ENCODE measurements at regions not wholly inside any gene's neighbourhood (a gene's known extent, or its start where the extent isn't known, plus 50 kb on each side); places are given as distances from the start of the nearest gene placed in this dataset.

DNA sequence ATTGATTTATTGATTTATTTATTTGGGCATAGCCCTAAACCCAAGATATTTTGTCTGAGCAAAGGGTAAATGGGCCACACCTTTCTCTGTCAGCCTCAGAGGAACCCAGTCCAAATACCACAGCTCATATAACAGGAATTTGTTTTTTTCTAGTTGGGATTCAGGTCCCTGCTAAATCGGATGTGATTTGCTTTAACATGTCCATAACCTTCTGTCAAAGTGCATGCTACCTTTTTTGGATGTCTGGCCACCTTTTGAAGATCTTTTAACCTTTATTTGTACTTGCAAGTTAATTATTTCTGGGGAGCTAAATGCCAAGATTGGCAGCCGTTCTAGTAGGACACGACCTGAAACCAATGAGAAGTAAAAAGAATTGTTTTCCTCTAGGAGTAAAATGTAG lies 303.2 kb upstream of the UBE2E3 start:
- DNase-seq (ENCODE audit: low spot score): no peak
- intact Hi-C loops (cut with DNase I): no loop called here

DNA sequence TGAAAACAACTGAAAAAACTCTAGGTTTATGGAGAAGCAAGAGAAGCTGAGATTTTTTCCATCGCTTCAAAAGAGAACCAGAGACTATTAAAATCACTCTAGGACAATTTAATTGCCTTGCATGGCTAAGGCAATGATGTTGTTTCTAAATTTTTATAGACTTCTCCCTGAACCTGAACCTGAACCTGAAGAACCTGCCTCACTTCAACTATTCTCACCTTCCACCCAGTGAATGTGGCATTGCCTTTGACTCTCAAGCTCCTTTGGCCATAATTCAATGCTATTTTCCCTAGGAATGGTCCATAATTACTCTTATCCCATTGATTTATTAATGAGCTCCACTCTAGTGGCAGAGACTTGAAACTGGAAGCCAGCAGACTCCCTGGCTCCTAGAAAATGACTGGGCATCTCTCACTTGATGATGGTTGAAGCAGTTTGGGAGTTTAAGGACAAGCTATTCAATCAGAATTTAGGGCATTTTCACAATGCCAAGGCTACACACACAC lies 303.8 kb upstream of the UBE2E3 start:
- DNase-seq (ENCODE audit: low spot score): no peak
- intact Hi-C loops (cut with DNase I): no loop called here

- intact Hi-C loops (cut with DNase I): no loop called here
- no peak for DNase-seq (ENCODE audit: low spot score)
Measured at GRCh38 chr2:180675170-180675569, 305.2 kb upstream of the UBE2E3 start.

- DNase-seq (ENCODE audit: low spot score): no peak
- intact Hi-C loops (cut with DNase I): no loop called here
Measured at GRCh38 chr2:180672377-180672776, 308.0 kb upstream of the UBE2E3 start.

DNA sequence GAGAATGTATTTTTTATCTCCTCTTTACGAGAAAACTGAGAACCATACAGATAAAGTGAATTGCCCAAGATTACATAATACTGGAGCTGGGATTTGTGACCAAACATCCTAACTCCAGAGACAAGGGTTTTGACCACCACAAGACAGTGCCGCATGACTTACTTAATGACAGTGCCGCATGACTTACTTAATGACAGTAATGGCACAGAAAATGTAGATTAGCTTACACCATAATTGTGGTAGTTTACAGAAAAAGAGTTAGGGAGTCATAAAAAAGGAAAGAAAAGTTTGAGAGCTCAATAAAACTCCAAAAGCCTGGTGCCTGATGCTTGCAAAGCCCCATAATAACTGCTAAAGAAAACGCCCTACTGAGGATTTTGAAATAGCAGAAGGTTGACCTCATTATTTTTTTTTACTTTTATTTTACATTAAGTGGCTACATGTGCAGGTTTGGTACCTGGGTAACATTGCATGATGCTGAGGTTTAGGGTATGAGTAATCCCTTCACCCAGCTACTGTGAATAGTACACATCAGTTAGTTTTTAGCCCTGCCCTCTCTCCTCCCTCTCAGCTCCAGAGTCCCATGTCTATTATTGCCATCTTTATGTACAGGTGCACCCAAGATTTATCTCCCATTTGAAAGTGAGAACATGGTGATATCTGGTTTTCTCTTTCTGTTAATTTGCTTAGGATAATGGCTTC lies 310.0 kb upstream of the UBE2E3 start:
- intact Hi-C loops (cut with DNase I): no loop called here
- no peak for DNase-seq (ENCODE audit: low spot score)

- intact Hi-C loops (cut with DNase I): no loop called here
- no peak for DNase-seq (ENCODE audit: low spot score)
Measured at GRCh38 chr2:180669016-180669415, 311.4 kb upstream of the UBE2E3 start.

DNA sequence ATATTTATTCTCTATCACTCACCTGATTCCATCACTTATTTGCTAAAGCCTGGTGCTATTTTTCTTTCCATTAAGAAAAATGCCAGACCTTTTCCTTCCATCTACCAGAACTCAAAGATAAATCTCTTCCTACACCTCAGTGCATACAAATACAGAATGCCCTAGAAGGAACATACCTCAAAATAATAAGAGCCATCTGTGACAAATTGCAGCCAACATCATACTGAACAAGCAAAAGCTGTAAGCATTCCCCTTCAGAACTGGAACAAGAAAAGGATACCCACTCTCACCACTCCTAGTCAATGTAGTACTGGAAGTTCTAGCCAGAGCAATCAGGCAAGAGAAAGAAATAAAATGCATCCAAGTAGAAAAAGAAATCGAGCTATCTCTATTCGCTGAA lies 315.9 kb upstream of the UBE2E3 start:
- DNase-seq (ENCODE audit: low spot score): no peak
- intact Hi-C loops (cut with DNase I): no loop called here

DNA sequence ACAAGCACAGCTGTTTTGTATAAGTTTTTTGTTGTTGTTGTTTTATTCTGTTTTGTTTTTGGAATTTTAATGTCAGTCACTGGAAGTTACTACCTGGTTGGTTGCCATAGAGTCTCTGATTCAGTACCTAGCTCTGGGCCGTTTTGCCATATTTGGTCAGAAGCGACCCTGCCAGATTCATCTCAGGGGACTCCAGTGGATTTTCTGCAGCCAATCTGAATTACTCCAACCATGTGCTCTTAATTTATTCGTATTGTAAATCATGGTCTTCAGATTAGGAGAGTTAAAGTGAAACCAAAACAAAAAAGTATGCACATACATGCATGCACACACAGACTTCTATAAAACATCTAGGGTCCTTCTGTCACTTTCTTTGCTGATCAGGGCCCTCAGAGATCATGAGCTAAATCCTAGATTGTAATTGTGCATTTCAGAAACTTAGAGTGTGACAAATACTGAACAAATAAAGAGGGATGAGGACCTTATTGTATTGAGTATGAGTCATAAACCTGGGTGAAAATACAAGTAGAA lies 317.4 kb upstream of the UBE2E3 start:
- DNase-seq (ENCODE audit: low spot score): no peak
- intact Hi-C loops (cut with DNase I): no loop called here

DNA sequence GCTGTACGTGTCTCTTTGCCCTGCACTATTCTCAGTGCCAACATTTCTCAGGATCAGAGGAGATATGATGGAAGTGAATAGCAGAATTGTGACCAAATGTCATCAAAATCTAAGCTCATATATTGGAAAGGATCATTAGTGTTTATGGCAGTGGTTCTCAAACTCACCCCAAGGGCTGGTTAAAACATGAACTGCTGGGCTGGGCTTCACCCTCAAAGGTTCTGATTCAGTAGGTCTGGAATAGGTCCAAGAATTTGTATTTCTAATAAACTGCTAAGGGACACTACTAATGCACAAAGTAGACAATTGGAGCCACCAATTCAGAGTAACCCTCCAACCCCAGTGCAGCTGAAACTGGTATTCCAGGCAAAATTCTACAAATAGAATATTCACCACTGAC lies 317.9 kb upstream of the UBE2E3 start:
- intact Hi-C loops (cut with DNase I): no loop called here
- no peak for DNase-seq (ENCODE audit: low spot score)

DNA sequence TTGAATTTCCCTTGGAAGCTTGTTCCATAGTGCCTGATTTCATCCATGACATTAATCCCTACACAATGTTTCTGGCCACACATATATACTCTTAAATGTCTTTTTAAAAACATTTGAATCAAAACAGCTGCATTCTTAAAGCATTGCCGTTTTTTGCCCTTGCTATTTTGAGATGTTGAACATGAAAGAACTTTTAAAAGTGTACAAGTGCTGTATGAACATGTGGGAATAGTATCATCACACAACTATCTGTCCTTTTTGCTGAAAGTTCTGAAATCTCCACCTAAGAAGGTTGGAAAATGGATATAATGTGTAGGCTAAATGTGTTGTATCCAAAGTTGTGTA lies 318.7 kb upstream of the UBE2E3 start:
- intact Hi-C loops (cut with DNase I): no loop called here

DNA sequence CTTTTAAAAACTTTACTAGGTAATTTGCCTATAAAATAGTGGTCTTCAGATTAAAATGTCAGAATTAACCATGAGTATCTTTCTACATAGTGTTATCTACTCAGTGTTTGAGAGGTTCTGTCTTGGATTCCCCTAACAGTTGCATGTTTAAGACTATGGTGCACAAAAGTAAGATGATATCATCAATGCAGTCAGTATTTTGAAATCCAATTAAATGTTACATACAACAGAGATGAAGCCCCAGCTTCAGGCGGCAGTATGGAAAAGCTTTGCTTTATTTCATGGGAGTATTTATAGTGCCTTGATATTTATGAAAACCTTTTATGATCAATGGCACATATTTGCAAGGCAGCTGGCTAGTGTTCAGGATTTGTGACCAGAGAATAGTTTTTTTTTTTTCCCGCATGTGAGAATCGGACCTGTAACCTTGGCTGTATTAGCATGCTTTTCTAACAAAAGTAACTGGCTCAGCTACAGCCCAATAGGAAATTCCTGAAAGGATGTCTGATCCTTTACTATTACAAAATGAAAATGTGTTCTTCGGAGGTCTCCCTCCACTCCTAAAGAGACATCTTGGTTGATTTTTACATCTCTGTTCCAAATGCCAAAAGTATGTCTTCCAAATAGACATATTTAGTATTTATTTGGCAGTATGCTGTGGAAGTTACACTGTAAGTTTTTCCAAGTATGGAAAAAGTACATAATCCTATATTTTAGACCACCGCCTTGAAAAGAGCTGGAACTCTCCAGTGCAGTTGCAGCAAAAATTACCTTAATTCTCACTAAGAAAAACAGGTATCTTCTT lies 319.3 kb upstream of the UBE2E3 start:
- intact Hi-C loops (cut with DNase I): no loop called here
- DNase-seq (ENCODE audit: low spot score): no peak

More for the DNA sequence above, 318.7 kb upstream of the UBE2E3 start:
- DNase-seq (ENCODE audit: low spot score): no peak

DNA sequence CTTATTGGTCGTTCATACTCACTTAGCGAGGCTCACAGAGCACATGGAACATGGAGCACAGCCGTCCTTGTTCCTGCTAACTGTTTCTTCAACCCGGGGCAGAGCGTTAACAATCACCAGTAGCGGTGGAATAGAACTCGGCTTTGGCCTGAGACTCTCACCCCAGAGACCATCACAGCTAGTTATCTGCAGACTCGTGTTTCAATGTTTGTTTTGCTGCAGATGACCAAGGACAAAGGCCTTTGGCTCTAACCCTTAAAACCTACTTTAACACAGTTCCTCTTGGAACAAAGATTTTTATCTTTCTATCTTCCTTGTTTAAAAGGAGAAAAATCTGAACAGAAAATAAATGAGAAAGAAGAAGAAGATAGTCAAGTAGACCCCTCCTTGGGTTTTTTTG lies 320.2 kb upstream of the UBE2E3 start:
- intact Hi-C loops (cut with DNase I): no loop called here
- no peak for DNase-seq (ENCODE audit: low spot score)

DNA sequence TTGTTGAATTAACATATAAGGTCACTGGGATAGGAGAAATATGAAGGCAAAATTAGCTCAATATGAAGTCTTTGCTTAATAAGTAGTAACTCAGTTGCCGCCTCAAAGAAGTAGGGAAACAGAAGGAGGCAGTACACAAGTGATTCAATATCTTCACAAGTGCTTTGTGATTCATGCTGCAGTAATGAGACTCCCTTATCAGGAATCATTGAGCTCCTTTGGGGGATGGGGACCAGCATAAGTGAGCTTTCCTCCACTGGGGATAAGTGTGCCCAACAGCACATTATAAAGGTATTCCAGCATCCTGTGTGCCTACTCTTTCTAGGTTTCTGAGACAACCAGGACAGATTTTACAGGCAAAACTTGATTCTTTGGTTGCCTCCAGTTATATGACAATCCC lies 323.4 kb upstream of the UBE2E3 start:
- intact Hi-C loops (cut with DNase I): loop anchor here in 1 of 2 donors (5.0 kb wide), 1 partner anchor 560 kb away; no protein-coding TSS in a partner anchor
- DNase-seq (ENCODE audit: low spot score): no peak

- no peak for DNase-seq (ENCODE audit: low spot score)
- intact Hi-C loops (cut with DNase I): loop anchor here in 1 of 2 donors (5.0 kb wide), 1 partner anchor 561 kb away; no protein-coding TSS in a partner anchor
Measured at GRCh38 chr2:180656455-180656847, 324.0 kb upstream of the UBE2E3 start.

- intact Hi-C loops (cut with DNase I): loop anchor here in 1 of 2 donors (5.0 kb wide), 1 partner anchor 561 kb away; no protein-coding TSS in a partner anchor
Measured at GRCh38 chr2:180655842-180656454, 324.5 kb upstream of the UBE2E3 start.

DNA sequence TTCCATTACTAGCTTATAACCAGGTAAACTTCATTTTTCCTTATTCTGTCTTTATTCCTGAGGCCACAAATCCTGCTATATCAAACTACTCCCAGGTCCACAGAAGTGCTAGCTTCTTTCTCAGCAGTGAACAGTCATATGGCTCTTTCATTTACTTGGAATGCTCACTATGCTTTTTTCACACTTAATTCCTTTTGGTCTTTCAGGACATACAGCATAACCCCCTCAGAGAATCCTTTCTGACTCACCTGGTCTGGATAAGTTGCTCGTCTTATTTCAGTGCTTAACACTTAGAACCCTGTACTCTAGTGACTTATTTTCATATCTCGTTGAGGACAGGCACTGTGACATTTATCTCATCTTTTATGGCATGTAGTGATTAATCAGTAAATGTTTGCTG lies 325.0 kb upstream of the UBE2E3 start:
- intact Hi-C loops (cut with DNase I): loop anchor here in 1 of 2 donors (5.0 kb wide), 1 partner anchor 562 kb away; no protein-coding TSS in a partner anchor

More at GRCh38 chr2:180655842-180656454, 324.5 kb upstream of the UBE2E3 start:
- no peak for DNase-seq (ENCODE audit: low spot score)

GRCh38 chr2:180653481-180653880 lies 326.9 kb upstream of the UBE2E3 start:
- DNase-seq (ENCODE audit: low spot score): no peak
- intact Hi-C loops (cut with DNase I): no loop called here

More for the DNA sequence above, 325.0 kb upstream of the UBE2E3 start:
- DNase-seq (ENCODE audit: low spot score): no peak

DNA sequence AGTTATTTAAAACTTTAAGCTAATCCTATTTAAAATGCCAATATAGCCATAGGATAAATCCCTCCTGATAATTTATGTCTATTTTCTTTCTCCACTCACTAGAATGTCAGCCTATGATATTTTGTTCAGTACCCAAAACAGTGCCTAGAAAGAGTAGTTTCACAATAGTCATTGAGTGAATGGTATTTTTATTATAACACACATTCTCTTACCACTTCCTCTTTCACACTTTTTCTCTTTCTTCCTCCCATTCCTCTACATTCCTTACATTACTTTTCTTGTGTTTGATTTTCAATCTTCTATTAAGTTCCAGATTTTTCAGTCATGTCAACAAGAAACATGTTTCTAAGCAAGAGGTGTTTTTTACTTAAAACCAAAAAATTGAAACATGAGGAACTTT lies 327.6 kb upstream of the UBE2E3 start:
- no peak for DNase-seq (ENCODE audit: low spot score)

GRCh38 chr2:180651596-180651995 lies 328.8 kb upstream of the UBE2E3 start:
- intact Hi-C loops (cut with DNase I): no loop called here
- DNase-seq (ENCODE audit: low spot score): no peak

More for the DNA sequence above, 327.6 kb upstream of the UBE2E3 start:
- intact Hi-C loops (cut with DNase I): no loop called here

- intact Hi-C loops (cut with DNase I): no loop called here
- DNase-seq (ENCODE audit: low spot score): no peak
Measured at GRCh38 chr2:180647621-180648020, 332.8 kb upstream of the UBE2E3 start.

All from posterior vena cava (tissue), 2 donors.